ENCODE measurements at regions not wholly inside any gene's neighbourhood (a gene's known extent, or its start where the extent isn't known, plus 50 kb on each side); places are given as distances from the start of the nearest gene placed in this dataset.

GRCh38 chr2:45283764-45284620, 274.7 kb upstream of the SIX2 start:
- no peak for TF ChIP-seq CTCF (IDR thresholded peaks at IDR 0.05; ENCODE audit: low read depth, low read length, missing control alignments)
- no peak for DNase-seq (ENCODE audit: low read depth)

GRCh38 chr2:45282646-45283045, 273.4 kb upstream of the SIX2 start:
- no peak for DNase-seq (ENCODE audit: low read depth)

More at GRCh38 chr2:45283764-45284620, 274.7 kb upstream of the SIX2 start:
- H3K4me3 ChIP-seq (ENCODE audit: low read depth, low read length), result no peak overlapping the region

GRCh38 chr2:45281311-45281710, 272.1 kb upstream of the SIX2 start:
- no peak for TF ChIP-seq CTCF (IDR thresholded peaks at IDR 0.05; ENCODE audit: low read depth, low read length, missing control alignments)
- H3K4me3 ChIP-seq (ENCODE audit: low read depth, low read length), result no peak overlapping the region
- DNase-seq (ENCODE audit: low read depth), result no peak

More at GRCh38 chr2:45282646-45283045, 273.4 kb upstream of the SIX2 start:
- TF ChIP-seq CTCF (IDR thresholded peaks at IDR 0.05; ENCODE audit: low read depth, low read length, missing control alignments), result no peak
- no peak overlapping the region for H3K4me3 ChIP-seq (ENCODE audit: low read depth, low read length)

GRCh38 chr2:45280794-45281193, 271.5 kb upstream of the SIX2 start:
- no peak for DNase-seq (ENCODE audit: low read depth)
- H3K4me3 ChIP-seq (ENCODE audit: low read depth, low read length), result no peak overlapping the region
- no peak for TF ChIP-seq CTCF (IDR thresholded peaks at IDR 0.05; ENCODE audit: low read depth, low read length, missing control alignments)

GRCh38 chr2:45279356-45279755, 270.1 kb upstream of the SIX2 start:
- no peak for TF ChIP-seq CTCF (IDR thresholded peaks at IDR 0.05; ENCODE audit: low read depth, low read length, missing control alignments)
- no peak overlapping the region for H3K4me3 ChIP-seq (ENCODE audit: low read depth, low read length)
- no peak for DNase-seq (ENCODE audit: low read depth)

GRCh38 chr2:45278365-45279078, 269.3 kb upstream of the SIX2 start:
- no peak overlapping the region for H3K4me3 ChIP-seq (ENCODE audit: low read depth, low read length)
- DNase-seq (ENCODE audit: low read depth), result no peak

More at GRCh38 chr2:45278365-45279078, 269.3 kb upstream of the SIX2 start:
- TF ChIP-seq CTCF (IDR thresholded peaks at IDR 0.05; ENCODE audit: low read depth, low read length, missing control alignments), result no peak
